Body of pancreas (tissue), 4 donors: ENCODE measurements at regions not wholly inside any gene's neighbourhood (a gene's known extent, or its start where the extent isn't known, plus 50 kb on each side); places are given as distances from the start of the nearest gene placed in this dataset.
"Not testable (repeated sequence)": the region's sequence is repeated elsewhere in the genome, so short reads cannot be mapped to it uniquely, and the experiment has no call there.

Experiments used
- ATAC-seq: fragments of 150-250 bp; one replicate; pipeline ENCODE4 v1.9.1; 2016
- DNase-seq, 4 donors: peaks; one replicate each; pipeline ENCODE4 v3.0.0-alpha.2; 2019
- H3K27ac ChIP-seq, 4 donors: fragments of 200-600 bp; sonication (generic); 1 replicate in 3 of 4; 2 replicates in 1 of 4; pipeline versions ENCODE4 v1.5.1 to v1.6.1; 2016 to 2019; ENCODE audit warnings: mild to moderate bottlenecking in 1 of 4, mixed read lengths in 1 of 4, moderate library complexity in 1 of 4
- H3K27me3 ChIP-seq, 2 donors: fragments of 200-600 bp; sonication (generic); one replicate each; pipeline ENCODE4 v1.6.0; 2016; ENCODE audit warnings: mild to moderate bottlenecking in 1 of 2
- H3K36me3 ChIP-seq, 2 donors: fragments of 200-600 bp; sonication (generic); replicated peaks in 1 of 2; 2 replicates each; pipeline ENCODE4 v1.5.1; 2016; ENCODE audit warnings: low read depth in 2 of 2; ENCODE audit not compliant: insufficient read depth in 1 of 2
- H3K4me1 ChIP-seq: fragments of 200-600 bp; sonication (generic); one replicate; pipeline ENCODE4 v1.6.0; 2016
- H3K4me3 ChIP-seq, 2 donors: fragments of 200-600 bp; sonication (generic); 1 replicate in 1 of 2; 2 replicates in 1 of 2; pipeline ENCODE4 v1.5.1; 2016 to 2019
- H3K9me3 ChIP-seq, 3 donors: fragments of 200-600 bp; sonication (generic); 1 replicate in 2 of 3; 2 replicates in 1 of 3; pipeline ENCODE4 v1.5.1; 2016
- POLR2A ChIP-seq, 3 donors: fragments of 450-650 bp; IDR thresholded peaks; one replicate each; pipeline ENCODE4 v1.6.1; 2016; ENCODE audit warnings: antibody characterized with exemption in 3 of 3, mild to moderate bottlenecking in 2 of 3
- WGBS, 2 donors: methylation state at CpG; one replicate each; pipeline ENCODE4 v1.1.5; 2017; 5-methylcytosine and 5-hydroxymethylcytosine counted together
- intact Hi-C: fragments of 100-400 bp; cut with DNase I; formaldehyde crosslinking; loops from one replicate; pipeline ENCODE4 v1.15.1; 2023
- TF ChIP-seq, protein P1 (sequence below), 7 experiments: fragments of 450-650 bp in 4 of 7; fragments of 200-600 bp in 3 of 7; sonication (generic) in 3 of 7; IDR thresholded peaks; one replicate each; pipeline ENCODE4 v1.5.1; 2016 to 2019; ENCODE audit warnings: antibody characterized with exemption in 7 of 7

DNA sequence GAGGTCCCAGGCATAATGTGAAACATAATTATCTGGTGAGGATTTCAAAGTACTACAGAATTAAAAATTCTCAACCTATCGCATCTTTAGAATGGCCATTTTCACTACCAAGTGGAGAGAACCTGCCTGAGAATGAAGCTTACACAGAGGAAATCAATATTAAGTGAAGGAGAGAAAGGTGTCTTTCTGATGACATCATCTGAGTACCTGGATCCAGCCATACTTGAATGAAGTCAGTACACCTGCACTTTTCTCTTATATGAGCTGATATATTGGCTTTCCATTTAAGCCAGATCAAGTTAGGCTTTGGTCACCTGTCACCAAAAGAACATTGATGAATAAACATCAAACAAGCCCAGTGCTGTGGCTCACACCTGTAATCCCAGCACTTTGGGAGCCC, 118.9 kb upstream of the MED14 start:
- Histone ChIP-seq H3K27me3 (no peaks in the 10 kb centered on the region), H3K4me3 (no peak overlapping the region), H3K9me3 (no peaks in the 10 kb centered on the region), H3K4me1 (no peaks in the 10 kb centered on the region), H3K27ac (no peak overlapping the region), H3K36me3 (no peaks in the 10 kb centered on the region)
- no peak for ATAC-seq
- WGBS, 2 donors = 91 to 100% methylated on average over 1 of the region's 1 CpG
- no peak for DNase-seq
- intact Hi-C loops = no loop called here
- TF ChIP-seq, protein P1, sequence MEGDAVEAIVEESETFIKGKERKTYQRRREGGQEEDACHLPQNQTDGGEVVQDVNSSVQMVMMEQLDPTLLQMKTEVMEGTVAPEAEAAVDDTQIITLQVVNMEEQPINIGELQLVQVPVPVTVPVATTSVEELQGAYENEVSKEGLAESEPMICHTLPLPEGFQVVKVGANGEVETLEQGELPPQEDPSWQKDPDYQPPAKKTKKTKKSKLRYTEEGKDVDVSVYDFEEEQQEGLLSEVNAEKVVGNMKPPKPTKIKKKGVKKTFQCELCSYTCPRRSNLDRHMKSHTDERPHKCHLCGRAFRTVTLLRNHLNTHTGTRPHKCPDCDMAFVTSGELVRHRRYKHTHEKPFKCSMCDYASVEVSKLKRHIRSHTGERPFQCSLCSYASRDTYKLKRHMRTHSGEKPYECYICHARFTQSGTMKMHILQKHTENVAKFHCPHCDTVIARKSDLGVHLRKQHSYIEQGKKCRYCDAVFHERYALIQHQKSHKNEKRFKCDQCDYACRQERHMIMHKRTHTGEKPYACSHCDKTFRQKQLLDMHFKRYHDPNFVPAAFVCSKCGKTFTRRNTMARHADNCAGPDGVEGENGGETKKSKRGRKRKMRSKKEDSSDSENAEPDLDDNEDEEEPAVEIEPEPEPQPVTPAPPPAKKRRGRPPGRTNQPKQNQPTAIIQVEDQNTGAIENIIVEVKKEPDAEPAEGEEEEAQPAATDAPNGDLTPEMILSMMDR (IDR thresholded peaks at IDR 0.05) = no peak
- no peak for TF ChIP-seq POLR2A (IDR thresholded peaks at IDR 0.05)

DNA sequence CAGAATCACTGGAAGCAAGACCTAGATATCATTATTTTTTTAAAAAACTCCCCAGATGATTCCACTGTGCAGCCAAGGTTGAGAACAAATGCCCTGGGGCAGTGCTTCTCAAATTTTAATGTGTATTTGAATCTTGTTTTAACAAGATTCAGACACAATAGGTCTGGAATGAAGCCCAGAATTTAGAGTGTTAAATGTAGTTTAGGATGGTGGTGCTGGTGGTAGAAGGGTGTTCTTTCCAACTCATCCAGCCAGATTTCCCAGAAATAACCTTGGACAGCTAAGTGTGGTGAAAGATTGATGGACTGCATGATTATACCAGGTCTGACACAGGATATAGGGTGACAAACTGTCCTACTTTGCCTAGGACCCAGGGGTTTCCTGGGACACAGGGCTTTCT, 120.1 kb upstream of the MED14 start:
- Histone ChIP-seq H3K27ac (no peak overlapping the region), H3K27me3 (no peaks in the 10 kb centered on the region), H3K36me3 (no peaks in the 10 kb centered on the region), H3K4me3 (no peak overlapping the region), H3K4me1 (no peaks in the 10 kb centered on the region), H3K9me3 (no peaks in the 10 kb centered on the region)
- TF ChIP-seq, protein P1 (IDR thresholded peaks at IDR 0.05) = no peak
- no peak for TF ChIP-seq POLR2A (IDR thresholded peaks at IDR 0.05)
- intact Hi-C loops = no loop called here
- DNase-seq (no peak), ATAC-seq (no peak)

DNA sequence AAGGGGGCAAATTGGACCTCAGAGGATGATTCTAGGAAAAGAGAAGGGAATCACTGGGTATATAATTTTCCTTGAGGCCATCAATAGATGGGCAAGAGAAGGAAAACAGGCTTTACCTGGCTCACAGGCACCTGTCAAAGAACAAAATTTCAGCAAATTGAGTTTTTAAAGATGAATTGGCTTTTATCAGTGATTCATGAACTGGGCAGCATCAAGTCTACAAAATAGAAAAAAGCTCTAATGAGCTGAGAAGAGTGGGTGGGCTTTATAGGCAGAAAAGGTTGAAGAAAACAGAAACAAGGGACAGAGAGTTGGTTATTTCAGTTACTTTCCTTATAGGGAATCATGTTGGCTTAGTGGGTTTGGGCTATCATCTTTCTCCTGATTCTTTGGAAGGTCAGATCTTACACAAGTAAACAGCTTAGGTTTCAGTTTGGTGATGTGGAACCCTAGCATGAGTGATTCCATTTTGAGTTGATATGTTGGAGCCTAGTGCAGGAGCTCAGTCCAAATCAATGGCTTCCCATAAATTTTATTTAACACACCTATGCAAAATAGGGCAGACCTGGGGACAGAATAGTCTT, 120.7 kb upstream of the MED14 start:
- H3K9me3 ChIP-seq = no peaks in the 10 kb centered on the region
- DNase-seq (no peak), ATAC-seq (no peak)
- no peaks in the 10 kb centered on the region for H3K27me3 ChIP-seq
- H3K4me3 ChIP-seq = no peak overlapping the region
- no peaks in the 10 kb centered on the region for H3K4me1 ChIP-seq
- intact Hi-C loops = no loop called here
- no peak overlapping the region for H3K27ac ChIP-seq
- H3K36me3 ChIP-seq = no peaks in the 10 kb centered on the region
- TF ChIP-seq POLR2A (IDR thresholded peaks at IDR 0.05) = no peak
- TF ChIP-seq, protein P1 (IDR thresholded peaks at IDR 0.05) = no peak

DNA sequence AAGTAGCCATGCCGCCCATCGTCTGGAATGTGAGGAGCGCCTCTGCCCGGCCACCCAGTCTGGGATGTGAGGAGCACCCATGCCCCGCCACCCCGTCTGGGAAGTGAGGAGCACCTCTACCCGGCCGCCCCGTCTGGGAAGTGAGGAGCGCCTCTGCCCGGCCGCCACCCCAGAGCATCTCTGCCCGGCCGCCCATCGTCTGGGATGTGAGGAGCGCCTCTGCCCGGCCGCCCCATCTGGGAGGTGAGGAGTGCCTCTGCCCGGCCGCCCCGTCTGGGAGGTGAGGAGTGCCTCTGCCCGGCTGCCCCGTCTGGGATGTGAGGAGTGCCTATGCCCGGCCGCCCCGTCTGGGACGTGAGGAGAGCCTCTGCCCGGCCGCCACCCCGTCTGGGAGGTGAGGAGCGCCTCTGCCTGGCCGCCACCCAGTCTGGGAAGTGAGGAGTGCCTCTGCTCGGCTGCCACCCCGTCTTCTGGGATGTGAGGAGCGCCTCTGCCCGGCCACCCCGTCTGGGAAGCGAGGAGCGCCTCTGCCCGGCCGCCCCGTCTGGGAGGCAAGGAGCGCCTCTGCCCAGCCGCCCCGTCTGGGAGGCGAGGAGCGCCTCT, 126.7 kb upstream of the MED14 start:
- H3K27me3 ChIP-seq, H3K4me3 ChIP-seq, H3K27ac ChIP-seq, H3K4me1 ChIP-seq, H3K36me3 ChIP-seq, ATAC-seq, intact Hi-C loops, DNase-seq, H3K9me3 ChIP-seq: not testable (repeated sequence)
- 91 to 92% methylated on average over 4 to 29 of the region's 47 CpGs for WGBS, 2 donors

DNA sequence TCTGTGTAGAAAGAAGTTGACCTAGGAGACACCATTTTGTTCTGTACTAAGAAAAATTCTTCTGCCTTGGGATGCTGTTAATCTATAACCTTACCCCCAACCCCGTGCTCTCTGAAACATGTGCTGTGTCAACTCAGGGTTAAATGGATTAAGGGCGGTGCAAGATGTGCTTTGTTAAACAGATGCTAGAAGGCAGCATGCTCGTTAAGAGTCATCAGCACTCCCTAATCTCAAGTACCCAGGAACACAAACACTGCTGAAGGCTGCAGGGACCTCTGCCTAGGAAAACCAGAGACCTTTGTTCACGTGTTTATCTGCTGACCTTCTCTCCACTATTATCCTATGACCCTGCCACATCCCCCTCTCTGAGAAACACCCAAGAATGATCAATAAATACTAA, 127.9 kb upstream of the MED14 start:
- WGBS, 2 donors = 23 to 36% methylated on average over 4 of the region's 4 CpGs
- intact Hi-C loops, H3K27me3 ChIP-seq, H3K9me3 ChIP-seq, ATAC-seq, H3K27ac ChIP-seq, H3K4me3 ChIP-seq, H3K36me3 ChIP-seq, DNase-seq, H3K4me1 ChIP-seq: not testable (repeated sequence)

DNA sequence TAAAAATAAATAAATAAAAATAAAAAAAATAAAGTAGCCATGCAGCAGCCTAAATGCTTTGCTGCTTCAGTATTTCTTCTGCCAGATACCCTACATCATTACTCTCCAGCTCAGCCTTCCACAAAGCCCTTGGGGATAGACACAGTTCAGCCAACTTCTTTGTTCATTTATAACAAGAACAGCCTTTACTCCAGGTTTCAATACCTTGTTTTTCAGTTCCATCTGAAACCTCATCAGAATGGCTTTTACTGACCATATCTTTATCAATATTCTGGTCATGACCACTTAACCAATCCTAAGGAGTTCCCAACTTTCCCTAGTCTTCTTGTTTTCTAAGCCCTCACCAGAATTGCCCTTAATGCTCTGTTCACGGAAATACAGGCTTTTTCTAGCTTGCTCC, 128.3 kb upstream of the MED14 start:
- 67 to 71% methylated on average over 1 of the region's 1 CpG for WGBS, 2 donors
- intact Hi-C loops = no loop called here
- Histone ChIP-seq H3K4me3 (no peak overlapping the region), H3K9me3 (peaks cover 0 to 1% (median 0%) of the 10 kb centered on the region in 3 donors), H3K27ac (no peak overlapping the region), H3K36me3 (no peaks in the 10 kb centered on the region), H3K4me1 (no peaks in the 10 kb centered on the region), H3K27me3 (no peaks in the 10 kb centered on the region)
- no peak for ATAC-seq
- no peak for TF ChIP-seq POLR2A (IDR thresholded peaks at IDR 0.05)
- TF ChIP-seq, protein P1 (IDR thresholded peaks at IDR 0.05) = no peak
- no peak for DNase-seq
